Effector memory CD4-positive, alpha-beta T cell (primary cell): ENCODE measurements at regions not wholly inside any gene's neighbourhood (a gene's known extent, or its start where the extent isn't known, plus 50 kb on each side); places are given as distances from the start of the nearest gene placed in this dataset.

Experiments used
- DNase-seq, 3 donors: peaks; one replicate each; pipeline ENCODE4 v3.0.0-alpha.2; 2020
- H3K27ac ChIP-seq: 2 replicates; pipeline ENCODE4 v1.7.0; 2013; ENCODE audit warnings: mild to moderate bottlenecking, low read length, moderate library complexity; ENCODE audit not compliant: insufficient read depth, poor library complexity, severe bottlenecking
- H3K27me3 ChIP-seq: replicated peaks from 2 replicates; pipeline ENCODE4 v1.7.0; 2013; ENCODE audit warnings: mild to moderate bottlenecking, low read length; ENCODE audit not compliant: insufficient read depth, control insufficient read depth, poor library complexity, severe bottlenecking
- H3K36me3 ChIP-seq: 2 replicates; pipeline ENCODE4 v1.7.0; 2013; ENCODE audit warnings: mild to moderate bottlenecking, low read length, moderate library complexity; ENCODE audit not compliant: control insufficient read depth, insufficient read depth
- H3K4me1 ChIP-seq: 2 replicates; pipeline ENCODE4 v1.7.0; 2013; ENCODE audit warnings: low read length, mild to moderate bottlenecking; ENCODE audit not compliant: control insufficient read depth, insufficient read depth, poor library complexity, severe bottlenecking
- H3K4me3 ChIP-seq: 2 replicates; pipeline ENCODE4 v1.7.0; 2013; ENCODE audit warnings: low read length, low read depth, mild to moderate bottlenecking; ENCODE audit not compliant: insufficient read depth, poor library complexity, severe bottlenecking
- H3K9me3 ChIP-seq: 2 replicates; pipeline ENCODE4 v1.7.0; 2013; ENCODE audit warnings: mild to moderate bottlenecking, low read length, moderate library complexity; ENCODE audit not compliant: control insufficient read depth

- Histone ChIP-seq H3K27me3 (no peaks in the 10 kb centered on the region), H3K36me3 (no peaks in the 10 kb centered on the region), H3K4me3 (no peak overlapping the region), H3K4me1 (peaks cover 17% of the 10 kb centered on the region), H3K27ac (no peak overlapping the region), H3K9me3 (no peaks in the 10 kb centered on the region)
- DNase-seq, result no peak
Measured at GRCh38 chr1:229068270-229068987, 202.5 kb upstream of the RAB4A start.

- no peak for DNase-seq
- no peaks in the 10 kb centered on the region for H3K9me3 ChIP-seq
- no peaks in the 10 kb centered on the region for H3K27me3 ChIP-seq
- no peak overlapping the region for H3K27ac ChIP-seq
- no peaks in the 10 kb centered on the region for H3K36me3 ChIP-seq
- H3K4me1 ChIP-seq, result peaks cover 17% of the 10 kb centered on the region
- no peak overlapping the region for H3K4me3 ChIP-seq
Measured at GRCh38 chr1:229069176-229069575, 201.7 kb upstream of the RAB4A start.

GRCh38 chr1:229070168-229070567 lies 200.7 kb upstream of the RAB4A start:
- no peak for DNase-seq
- Histone ChIP-seq H3K27ac (no peak overlapping the region), H3K9me3 (no peaks in the 10 kb centered on the region), H3K4me3 (no peak overlapping the region), H3K36me3 (no peaks in the 10 kb centered on the region), H3K4me1 (peaks cover 17% of the 10 kb centered on the region), H3K27me3 (no peaks in the 10 kb centered on the region)

GRCh38 chr1:229073251-229073650 lies 197.7 kb upstream of the RAB4A start:
- Histone ChIP-seq H3K4me1 (peaks cover 9% of the 10 kb centered on the region), H3K27ac (no peak overlapping the region), H3K36me3 (no peaks in the 10 kb centered on the region), H3K27me3 (no peaks in the 10 kb centered on the region), H3K9me3 (no peaks in the 10 kb centered on the region), H3K4me3 (no peak overlapping the region)
- no peak for DNase-seq

- H3K27ac ChIP-seq, result no peak overlapping the region
- no peaks in the 10 kb centered on the region for H3K36me3 ChIP-seq
- no peak for DNase-seq
- peaks cover 2% of the 10 kb centered on the region for H3K4me1 ChIP-seq
- no peaks in the 10 kb centered on the region for H3K27me3 ChIP-seq
- H3K4me3 ChIP-seq, result no peak overlapping the region
- no peaks in the 10 kb centered on the region for H3K9me3 ChIP-seq
Measured at GRCh38 chr1:229075217-229075616, 195.7 kb upstream of the RAB4A start.

- Histone ChIP-seq H3K36me3 (no peaks in the 10 kb centered on the region), H3K4me1 (peaks cover 2% of the 10 kb centered on the region), H3K27me3 (no peaks in the 10 kb centered on the region), H3K9me3 (no peaks in the 10 kb centered on the region), H3K4me3 (no peak overlapping the region), H3K27ac (no peak overlapping the region)
- DNase-seq, result no peak
Measured at GRCh38 chr1:229075716-229076115, 195.2 kb upstream of the RAB4A start.

- no peaks in the 10 kb centered on the region for H3K36me3 ChIP-seq
- H3K9me3 ChIP-seq, result no peaks in the 10 kb centered on the region
- no peaks in the 10 kb centered on the region for H3K27me3 ChIP-seq
- H3K4me1 ChIP-seq, result peaks cover 2% of the 10 kb centered on the region
- H3K27ac ChIP-seq, result no peak overlapping the region
- H3K4me3 ChIP-seq, result no peak overlapping the region
- no peak for DNase-seq
Measured at GRCh38 chr1:229076195-229076594, 194.7 kb upstream of the RAB4A start.

- Histone ChIP-seq H3K36me3 (no peaks in the 10 kb centered on the region), H3K27ac (no peak overlapping the region), H3K9me3 (no peaks in the 10 kb centered on the region), H3K27me3 (no peaks in the 10 kb centered on the region), H3K4me3 (no peak overlapping the region), H3K4me1 (peaks cover 2% of the 10 kb centered on the region)
- no peak for DNase-seq
Measured at GRCh38 chr1:229079016-229079595, 191.8 kb upstream of the RAB4A start.

- H3K4me3 ChIP-seq, result no peak overlapping the region
- no peaks in the 10 kb centered on the region for H3K36me3 ChIP-seq
- H3K27ac ChIP-seq, result no peak overlapping the region
- H3K9me3 ChIP-seq, result no peaks in the 10 kb centered on the region
- no peak for DNase-seq
- no peaks in the 10 kb centered on the region for H3K27me3 ChIP-seq
- H3K4me1 ChIP-seq, result peaks cover 2% of the 10 kb centered on the region
Measured at GRCh38 chr1:229080361-229080760, 190.6 kb upstream of the RAB4A start.

- no peaks in the 10 kb centered on the region for H3K36me3 ChIP-seq
- no peaks in the 10 kb centered on the region for H3K4me1 ChIP-seq
- no peak overlapping the region for H3K27ac ChIP-seq
- DNase-seq, result no peak
- H3K27me3 ChIP-seq, result no peaks in the 10 kb centered on the region
- H3K9me3 ChIP-seq, result no peaks in the 10 kb centered on the region
- no peak overlapping the region for H3K4me3 ChIP-seq
Measured at GRCh38 chr1:229085291-229085690, 185.6 kb upstream of the RAB4A start.
